Vagina (tissue), 2 donors: ENCODE measurements at regions not wholly inside any gene's neighbourhood (a gene's known extent, or its start where the extent isn't known, plus 50 kb on each side); places are given as distances from the start of the nearest gene placed in this dataset.

Source experiments
- CTCF ChIP-seq, 3 experiments: fragments of 450-650 bp in 2 of 3; fragments of 200-600 bp in 1 of 3; sonication (generic) in 1 of 3; IDR thresholded peaks; one replicate each; pipeline ENCODE4 v1.5.1; 2017 to 2019; ENCODE audit warnings: antibody characterized with exemption in 3 of 3, mild to moderate bottlenecking in 2 of 3, moderate library complexity in 2 of 3
- POLR2A ChIP-seq, 2 donors: fragments of 450-650 bp; IDR thresholded peaks; one replicate each; pipeline ENCODE4 v1.6.1; 2017; ENCODE audit warnings: antibody characterized with exemption in 2 of 2, mild to moderate bottlenecking in 2 of 2, moderate library complexity in 2 of 2

- TF ChIP-seq CTCF (IDR thresholded peaks at IDR 0.05) (no peak), POLR2A (IDR thresholded peaks at IDR 0.05) (no peak)
These were observed 434.0 kb downstream of the KLF5 start for GRCh38 chr13:73492811-73493210.
